Trophoblast cell (in vitro differentiated cells and primary cell): ENCODE measurements at regions not wholly inside any gene's neighbourhood (a gene's known extent, or its start where the extent isn't known, plus 50 kb on each side); places are given as distances from the start of the nearest gene placed in this dataset.
"Not testable (repeated sequence)": the region's sequence is repeated elsewhere in the genome, so short reads cannot be mapped to it uniquely, and the experiment has no call there.

ENCODE experiments used
- DNase-seq, 2 donors: peaks; one replicate each; pipeline ENCODE4 v3.0.0-alpha.2; 2016
- H2AFZ ChIP-seq: 2 replicates; pipeline ENCODE4 v1.6.1; 2013; ENCODE audit warnings: low read length, moderate library complexity, mild to moderate bottlenecking; ENCODE audit not compliant: insufficient read depth, poor library complexity
- H2AK5ac ChIP-seq: 2 replicates; pipeline ENCODE4 v1.6.1; 2013; ENCODE audit warnings: mild to moderate bottlenecking, low read length
- H2BK120ac ChIP-seq: 2 replicates; pipeline ENCODE4 v1.6.1; 2013; ENCODE audit warnings: low read length, mild to moderate bottlenecking, moderate library complexity; ENCODE audit not compliant: insufficient read depth, poor library complexity
- H2BK12ac ChIP-seq: 2 replicates; pipeline ENCODE4 v1.6.1; 2013; ENCODE audit warnings: mild to moderate bottlenecking, low read length, moderate library complexity
- H2BK5ac ChIP-seq: 2 replicates; pipeline ENCODE4 v1.6.1; 2013; ENCODE audit warnings: low read length, low read depth, moderate library complexity, mild to moderate bottlenecking; ENCODE audit not compliant: poor library complexity
- H3K14ac ChIP-seq: 2 replicates; pipeline ENCODE4 v1.6.1; 2013; ENCODE audit warnings: mild to moderate bottlenecking, low read length
- H3K18ac ChIP-seq: 2 replicates; pipeline ENCODE4 v1.6.1; 2013; ENCODE audit warnings: mild to moderate bottlenecking, low read length
- H3K23ac ChIP-seq: 2 replicates; pipeline ENCODE4 v1.6.1; 2013; ENCODE audit warnings: low read length
- H3K27ac ChIP-seq: 2 replicates; pipeline ENCODE4 v1.5.1; 2013; ENCODE audit warnings: low read depth, mild to moderate bottlenecking, inconsistent platforms, low read length, moderate library complexity
- H3K27me3 ChIP-seq: 2 replicates; pipeline ENCODE4 v1.6.1; 2013; ENCODE audit warnings: inconsistent platforms, mild to moderate bottlenecking, low read length, moderate library complexity; ENCODE audit not compliant: insufficient read depth
- H3K36me3 ChIP-seq, 2 experiments: 1 replicate in 1 of 2; 2 replicates in 1 of 2; pipeline ENCODE4 v1.6.1; 2013; ENCODE audit warnings: low read length in 2 of 2, mild to moderate bottlenecking in 2 of 2, moderate library complexity in 1 of 2; ENCODE audit not compliant: insufficient read depth in 2 of 2, control insufficient read depth in 1 of 2
- H3K4ac ChIP-seq: 2 replicates; pipeline ENCODE4 v1.6.1; 2013; ENCODE audit warnings: low read depth, mild to moderate bottlenecking, low read length, moderate library complexity
- H3K4me1 ChIP-seq, 2 experiments: 1 replicate in 1 of 2; 2 replicates in 1 of 2; pipeline ENCODE4 v1.6.1; 2013; ENCODE audit warnings: low read length in 2 of 2, mild to moderate bottlenecking in 2 of 2, moderate library complexity in 1 of 2; ENCODE audit not compliant: insufficient read depth in 2 of 2, control insufficient read depth in 1 of 2
- H3K4me2 ChIP-seq: 2 replicates; pipeline ENCODE4 v1.6.1; 2013; ENCODE audit warnings: inconsistent platforms, mild to moderate bottlenecking, low read length, moderate library complexity
- H3K4me3 ChIP-seq: 2 replicates; pipeline ENCODE4 v1.5.1; 2013; ENCODE audit warnings: mild to moderate bottlenecking, low read depth, low read length, inconsistent platforms
- H3K79me1 ChIP-seq: one replicate; pipeline ENCODE4 v1.6.1; 2013; ENCODE audit warnings: low read length
- H3K79me2 ChIP-seq: 2 replicates; pipeline ENCODE4 v1.6.1; 2013; ENCODE audit warnings: low read length, mild to moderate bottlenecking; ENCODE audit not compliant: control insufficient read depth, insufficient read depth, poor library complexity
- H3K9ac ChIP-seq: 2 replicates; pipeline ENCODE4 v1.6.1; 2013; ENCODE audit warnings: mild to moderate bottlenecking, low read length
- H3K9me3 ChIP-seq: 2 replicates; pipeline ENCODE4 v1.6.1; 2013; ENCODE audit warnings: low read depth, mild to moderate bottlenecking, control low read depth, inconsistent platforms, low read length; ENCODE audit not compliant: insufficient read depth
- H4K12ac ChIP-seq: 2 replicates; pipeline ENCODE4 v1.6.1; 2013; ENCODE audit warnings: low read depth, mild to moderate bottlenecking, low read length, moderate library complexity
- H4K8ac ChIP-seq: 2 replicates; pipeline ENCODE4 v1.6.1; 2013; ENCODE audit warnings: low read depth, mild to moderate bottlenecking, low read length, moderate library complexity
- H4K91ac ChIP-seq: one replicate; pipeline ENCODE4 v1.6.1; 2013; ENCODE audit warnings: low read depth, mild to moderate bottlenecking, low read length, moderate library complexity
- WGBS: extraction: QIAGEN DNeasy Blood & Tissue Kit; methylation state at CpG from one replicate; pipeline ENCODE4 v1.1.7; 2013; ENCODE audit warnings: missing lambda C conversion rate; ENCODE audit not compliant: insufficient read length, insufficient coverage; ENCODE audit errors: extremely low coverage; 5-methylcytosine and 5-hydroxymethylcytosine counted together

- peaks cover 3% of the 10 kb centered on the region for H3K9me3 ChIP-seq
- no peak overlapping the region for H2AFZ ChIP-seq
- peaks cover 0 to 2% of the 10 kb centered on the region in 2 experiments for H3K36me3 ChIP-seq
- H3K27me3 ChIP-seq, result no peaks in the 10 kb centered on the region
- DNase-seq, result no peak
- H3K23ac ChIP-seq, result no peak overlapping the region
- no peak overlapping the region for H4K12ac ChIP-seq
- no peak overlapping the region for H3K4ac ChIP-seq
- no peak overlapping the region for H3K14ac ChIP-seq
- H2AK5ac ChIP-seq, result no peak overlapping the region
- no peaks in the 10 kb centered on the region for H3K79me2 ChIP-seq
- H3K79me1 ChIP-seq, result no peaks in the 10 kb centered on the region
- H2BK5ac ChIP-seq, result no peak overlapping the region
- no peak overlapping the region for H3K4me3 ChIP-seq
- no peak overlapping the region for H2BK12ac ChIP-seq
- H4K91ac ChIP-seq, result no peak overlapping the region
- H3K27ac ChIP-seq, result no peak overlapping the region
- H3K18ac ChIP-seq, result no peak overlapping the region
- H2BK120ac ChIP-seq, result no peak overlapping the region
- H3K4me1 ChIP-seq, result no peaks in the 10 kb centered on the region
- H4K8ac ChIP-seq, result no peak overlapping the region
- H3K9ac ChIP-seq, result no peak overlapping the region
- no peak overlapping the region for H3K4me2 ChIP-seq
These were observed 2168.8 kb upstream of the RAG2 start for GRCh38 chr11:38766796-38767195.

- Histone ChIP-seq H3K4ac (no peak overlapping the region), H4K8ac (no peak overlapping the region), H3K18ac (no peak overlapping the region), H3K4me3 (no peak overlapping the region), H3K36me3 (no peaks in the 10 kb centered on the region), H2BK5ac (no peak overlapping the region), H3K9me3 (no peaks in the 10 kb centered on the region), H3K27me3 (no peaks in the 10 kb centered on the region), H4K12ac (no peak overlapping the region), H2AK5ac (no peak overlapping the region), H4K91ac (no peak overlapping the region), H3K27ac (no peak overlapping the region), H3K14ac (no peak overlapping the region), H2BK12ac (no peak overlapping the region), H3K79me1 (no peaks in the 10 kb centered on the region), H2BK120ac (no peak overlapping the region), H3K4me2 (no peak overlapping the region), H3K9ac (no peak overlapping the region), H2AFZ (no peak overlapping the region), H3K79me2 (no peaks in the 10 kb centered on the region), H3K23ac (no peak overlapping the region), H3K4me1 (no peaks in the 10 kb centered on the region)
- DNase-seq, result no peak
These were observed 2161.4 kb upstream of the RAG2 start for GRCh38 chr11:38759394-38759793.

- Histone ChIP-seq H3K27me3 (no peaks in the 10 kb centered on the region), H2AFZ (no peak overlapping the region), H4K91ac (no peak overlapping the region), H2BK12ac (no peak overlapping the region), H3K23ac (no peak overlapping the region), H3K4me2 (no peak overlapping the region), H3K18ac (no peak overlapping the region), H3K36me3 (no peaks in the 10 kb centered on the region), H4K8ac (no peak overlapping the region), H3K79me1 (no peaks in the 10 kb centered on the region), H3K4me3 (no peak overlapping the region), H3K4me1 (no peaks in the 10 kb centered on the region), H3K14ac (no peak overlapping the region), H3K9me3 (no peaks in the 10 kb centered on the region), H2BK5ac (no peak overlapping the region), H3K27ac (no peak overlapping the region), H2AK5ac (no peak overlapping the region), H3K9ac (no peak overlapping the region), H2BK120ac (no peak overlapping the region), H3K79me2 (no peaks in the 10 kb centered on the region), H4K12ac (no peak overlapping the region), H3K4ac (no peak overlapping the region)
- no CpG with 5 or more reads among the region's 6 CpGs for WGBS
- DNase-seq, result no peak
These were observed 2158.5 kb upstream of the RAG2 start for GRCh38 chr11:38756537-38756936.

- Histone ChIP-seq H2AFZ (no peak overlapping the region), H3K79me2 (no peaks in the 10 kb centered on the region), H3K18ac (no peak overlapping the region), H3K4me1 (no peaks in the 10 kb centered on the region), H3K9me3 (no peaks in the 10 kb centered on the region), H3K36me3 (no peaks in the 10 kb centered on the region), H3K4ac (no peak overlapping the region), H4K8ac (no peak overlapping the region), H2BK120ac (no peak overlapping the region), H2BK5ac (no peak overlapping the region), H3K27me3 (no peaks in the 10 kb centered on the region), H4K91ac (no peak overlapping the region), H3K23ac (no peak overlapping the region), H2AK5ac (no peak overlapping the region), H2BK12ac (no peak overlapping the region), H3K27ac (no peak overlapping the region), H3K4me2 (no peak overlapping the region), H3K14ac (no peak overlapping the region), H3K4me3 (no peak overlapping the region), H3K9ac (no peak overlapping the region), H4K12ac (no peak overlapping the region), H3K79me1 (no peaks in the 10 kb centered on the region)
- no CpG with 5 or more reads among the region's 2 CpGs for WGBS
- no peak for DNase-seq
These were observed 2153.4 kb upstream of the RAG2 start for GRCh38 chr11:38751421-38751820.

- H2BK5ac ChIP-seq, H3K4me3 ChIP-seq, H3K9me3 ChIP-seq, H3K4me1 ChIP-seq, H3K18ac ChIP-seq, H2BK12ac ChIP-seq, H2BK120ac ChIP-seq, H2AFZ ChIP-seq, H4K12ac ChIP-seq, H3K36me3 ChIP-seq, H3K14ac ChIP-seq, H3K27ac ChIP-seq, H3K79me1 ChIP-seq, H3K23ac ChIP-seq, H3K79me2 ChIP-seq, H3K4ac ChIP-seq, H2AK5ac ChIP-seq, H3K4me2 ChIP-seq, H4K91ac ChIP-seq, H3K27me3 ChIP-seq, H4K8ac ChIP-seq, H3K9ac ChIP-seq, DNase-seq: not testable (repeated sequence)
- WGBS, result no CpG with 5 or more reads among the region's 2 CpGs
These were observed 2148.5 kb upstream of the RAG2 start for GRCh38 chr11:38746516-38746915.
